ENCODE measurements at regions not wholly inside any gene's neighbourhood (a gene's known extent, or its start where the extent isn't known, plus 50 kb on each side); places are given as distances from the start of the nearest gene placed in this dataset.

GRCh38 chr5:74261866-74262265 is 378.7 kb downstream of the ENC1 start:
- no peak for DNase-seq

- DNase-seq: no peak
Observed at GRCh38 chr5:74261421-74261820, 379.1 kb downstream of the ENC1 start.

- DNase-seq: no peak
Observed at GRCh38 chr5:74259572-74259971, 381.0 kb downstream of the ENC1 start.

GRCh38 chr5:74258314-74258665 is 382.2 kb downstream of the ENC1 start:
- DNase-seq: no peak

- DNase-seq: peak; percentile 57
Observed at GRCh38 chr5:74257645-74258313, 382.7 kb downstream of the ENC1 start.

GRCh38 chr5:74257060-74257527 is 383.4 kb downstream of the ENC1 start:
- DNase-seq: no peak

- no peak for DNase-seq
Observed at GRCh38 chr5:74255692-74256392, 384.7 kb downstream of the ENC1 start.

- DNase-seq: no peak
Observed at GRCh38 chr5:74254257-74254656, 386.3 kb downstream of the ENC1 start.

GRCh38 chr5:74252044-74252443 is 388.5 kb downstream of the ENC1 start:
- no peak for DNase-seq

GRCh38 chr5:74251141-74252035 is 389.1 kb downstream of the ENC1 start:
- DNase-seq: peak; percentile 54

- no peak for DNase-seq
Observed at GRCh38 chr5:74250304-74251102, 390.0 kb downstream of the ENC1 start.

GRCh38 chr5:74248576-74248975 is 392.0 kb downstream of the ENC1 start:
- no peak for DNase-seq

GRCh38 chr5:74244406-74244805 is 396.1 kb downstream of the ENC1 start:
- no peak for DNase-seq

- DNase-seq: no peak
Observed at GRCh38 chr5:74243634-74244033, 396.9 kb downstream of the ENC1 start.

GRCh38 chr5:74242516-74242915 is 398.0 kb downstream of the ENC1 start:
- DNase-seq: no peak

- no peak for DNase-seq
Observed at GRCh38 chr5:74241751-74242140, 398.8 kb downstream of the ENC1 start.

- no peak for DNase-seq
Observed at GRCh38 chr5:74240783-74241750, 399.5 kb downstream of the ENC1 start.

- DNase-seq: no peak
Observed at GRCh38 chr5:74239261-74239660, 401.3 kb downstream of the ENC1 start.

- DNase-seq: no peak
Observed at GRCh38 chr5:74237571-74238145, 402.9 kb downstream of the ENC1 start.

GRCh38 chr5:74235552-74235951 is 405.0 kb downstream of the ENC1 start:
- DNase-seq: no peak

Measured in muscle of arm (tissue), 1 donor.